GM20000 (cell line): ENCODE measurements at regions not wholly inside any gene's neighbourhood (a gene's known extent, or its start where the extent isn't known, plus 50 kb on each side); places are given as distances from the start of the nearest gene placed in this dataset.

Experiments used
- DNase-seq: peaks from one replicate; pipeline ENCODE4 v3.0.0; 2012; ENCODE audit warnings: low spot score
- TF ChIP-seq, protein P1 (sequence below): IDR thresholded peaks from 2 replicates; pipeline ENCODE4 v1.5.1; 2012; ENCODE audit warnings: mild to moderate bottlenecking, control low read depth; ENCODE audit errors: extremely low read depth, missing control alignments

- TF ChIP-seq, protein P1, sequence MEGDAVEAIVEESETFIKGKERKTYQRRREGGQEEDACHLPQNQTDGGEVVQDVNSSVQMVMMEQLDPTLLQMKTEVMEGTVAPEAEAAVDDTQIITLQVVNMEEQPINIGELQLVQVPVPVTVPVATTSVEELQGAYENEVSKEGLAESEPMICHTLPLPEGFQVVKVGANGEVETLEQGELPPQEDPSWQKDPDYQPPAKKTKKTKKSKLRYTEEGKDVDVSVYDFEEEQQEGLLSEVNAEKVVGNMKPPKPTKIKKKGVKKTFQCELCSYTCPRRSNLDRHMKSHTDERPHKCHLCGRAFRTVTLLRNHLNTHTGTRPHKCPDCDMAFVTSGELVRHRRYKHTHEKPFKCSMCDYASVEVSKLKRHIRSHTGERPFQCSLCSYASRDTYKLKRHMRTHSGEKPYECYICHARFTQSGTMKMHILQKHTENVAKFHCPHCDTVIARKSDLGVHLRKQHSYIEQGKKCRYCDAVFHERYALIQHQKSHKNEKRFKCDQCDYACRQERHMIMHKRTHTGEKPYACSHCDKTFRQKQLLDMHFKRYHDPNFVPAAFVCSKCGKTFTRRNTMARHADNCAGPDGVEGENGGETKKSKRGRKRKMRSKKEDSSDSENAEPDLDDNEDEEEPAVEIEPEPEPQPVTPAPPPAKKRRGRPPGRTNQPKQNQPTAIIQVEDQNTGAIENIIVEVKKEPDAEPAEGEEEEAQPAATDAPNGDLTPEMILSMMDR, result no peak
- DNase-seq, result no peak
Measured at GRCh38 chr11:109017489-109017888, 352.6 kb downstream of the DDX10 start.

DNA sequence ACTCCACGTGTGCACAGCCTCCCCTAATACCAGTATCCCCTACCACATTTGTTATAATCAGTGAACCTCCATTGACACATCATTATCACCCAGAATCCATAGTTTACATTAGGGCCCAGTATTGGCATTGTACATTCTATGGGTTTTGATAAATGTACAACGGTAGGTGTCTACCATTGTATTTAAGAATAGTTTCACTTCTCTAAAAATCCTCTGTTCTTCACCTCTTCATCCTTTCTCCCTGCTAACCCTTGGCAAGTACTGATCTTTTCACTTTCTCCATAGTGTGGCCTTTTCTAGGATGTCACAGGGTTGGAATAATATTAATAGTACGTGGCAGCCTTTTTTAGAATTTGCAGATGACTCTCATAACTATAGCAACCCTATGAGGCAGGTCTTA is 353.8 kb downstream of the DDX10 start:
- TF ChIP-seq, protein P1, result no peak
- no peak for DNase-seq

- no peak for DNase-seq
- TF ChIP-seq, protein P1, result no peak
Measured at GRCh38 chr11:109019342-109019936, 354.6 kb downstream of the DDX10 start.

DNA sequence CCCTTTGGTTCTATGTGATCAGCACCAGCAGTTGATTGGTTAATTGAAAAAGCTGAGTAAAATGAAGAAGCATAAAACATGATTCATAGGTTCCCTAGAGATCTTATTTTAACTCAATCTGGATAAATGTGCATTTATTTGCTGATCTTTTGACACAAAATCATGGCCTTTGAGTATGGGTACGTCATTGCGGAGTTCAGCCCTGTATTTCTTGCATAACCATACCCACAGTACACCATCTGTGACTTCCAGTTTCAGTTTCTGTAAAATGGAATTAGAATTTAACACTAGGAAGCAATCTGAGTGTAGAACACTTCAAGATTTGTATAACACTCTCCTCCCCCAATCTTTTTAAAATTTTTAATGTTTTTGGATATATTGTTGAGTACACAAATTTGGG is 358.2 kb downstream of the DDX10 start:
- DNase-seq, result no peak
- TF ChIP-seq, protein P1, result no peak

GRCh38 chr11:109026891-109027489 is 362.1 kb downstream of the DDX10 start:
- no peak for DNase-seq
- TF ChIP-seq, protein P1, result no peak

- DNase-seq, result no peak
- TF ChIP-seq, protein P1, result no peak
Measured at GRCh38 chr11:109027851-109028250, 363.0 kb downstream of the DDX10 start.

DNA sequence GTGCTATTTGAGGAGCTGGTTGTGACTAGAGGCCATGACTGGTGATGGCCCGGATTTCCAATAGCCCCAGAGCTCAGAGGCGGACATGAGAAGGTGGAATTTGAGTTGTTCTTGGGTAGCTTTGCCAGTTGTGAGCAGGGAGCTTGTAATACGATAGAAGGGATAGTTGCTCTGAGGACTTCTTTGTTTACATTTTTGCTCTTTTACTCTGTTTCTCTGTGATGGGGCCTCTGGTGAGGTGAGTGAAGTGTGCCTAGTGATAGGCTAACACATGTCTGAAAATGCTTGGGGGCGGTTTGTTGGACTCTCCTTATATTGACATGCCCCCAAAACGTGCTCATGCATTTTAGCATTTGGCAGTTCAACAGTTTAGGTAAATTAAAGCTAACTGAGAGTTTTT is 365.1 kb downstream of the DDX10 start:
- TF ChIP-seq, protein P1, result no peak
- no peak for DNase-seq
